HEK293 (cell line): ENCODE measurements at regions not wholly inside any gene's neighbourhood (a gene's known extent, or its start where the extent isn't known, plus 50 kb on each side); places are given as distances from the start of the nearest gene placed in this dataset.

Source experiments
- CTCF ChIA-PET: fragments of 350-600 bp; formaldehyde crosslinking; extraction: SDS; loops from one replicate; lab custom pipeline; 2021; ENCODE audit warnings: antibody characterized with exemption; lab: Yijun Ruan, JAX
- POLR2A ChIA-PET: fragments of 300-600 bp; formaldehyde crosslinking; extraction: SDS; loops from one replicate; lab custom pipeline; 2020; ENCODE audit warnings: antibody characterized with exemption, inconsistent platforms; lab: Yijun Ruan, JAX
- H3K27ac ChIP-seq: fragments of 200-500 bp; sonication (Bioruptor generic); 2 replicates; pipeline ENCODE4 v1.5.1; 2014; ENCODE audit warnings: low read depth, low read length, control low read depth, inconsistent platforms; ENCODE audit errors: extremely low read depth
- H3K36me3 ChIP-seq, 2 experiments: fragments of 200-500 bp in 1 of 2; sonication (Bioruptor generic) in 1 of 2; 1 replicate in 1 of 2; 2 replicates in 1 of 2; pipeline ENCODE4 v1.5.1; 2014 to 2017; ENCODE audit warnings: inconsistent platforms in 2 of 2, low read length in 2 of 2; ENCODE audit not compliant: control insufficient read depth in 2 of 2, insufficient read depth in 1 of 2
- H3K4me1 ChIP-seq: fragments of 200-500 bp; sonication (Bioruptor generic); 2 replicates; pipeline ENCODE4 v1.5.1; 2014; ENCODE audit warnings: mild to moderate bottlenecking, low read length, inconsistent platforms; ENCODE audit not compliant: control insufficient read depth, insufficient read depth
- H3K4me3 ChIP-seq: 2 replicates; pipeline ENCODE4 v1.5.1; 2011; ENCODE audit warnings: low read depth, mild to moderate bottlenecking, control low read depth, low read length, moderate library complexity
- H3K9me3 ChIP-seq: fragments of 200-500 bp; sonication (Bioruptor generic); 2 replicates; pipeline ENCODE4 v1.5.1; 2014; ENCODE audit warnings: low read depth, low read length, inconsistent platforms; ENCODE audit not compliant: control insufficient read depth, insufficient read depth
- GFI1B ChIP-seq: fragments of 450-650 bp; formaldehyde crosslinking; IDR thresholded peaks from 2 replicates; pipeline ENCODE4 v1.5.1; 2016; ENCODE audit warnings: missing biosample characterization, missing genetic modification characterization
- GLIS1 ChIP-seq: fragments of 450-650 bp; formaldehyde crosslinking; IDR thresholded peaks from 2 replicates; pipeline ENCODE4 v1.5.1; 2016; ENCODE audit warnings: missing biosample characterization, missing genetic modification characterization
- HOXD13 ChIP-seq: sonication (generic); formaldehyde crosslinking; IDR thresholded peaks from 2 replicates; pipeline ENCODE4 v1.8.0; 2022; ENCODE audit warnings: missing genetic modification reagents, borderline replicate concordance
- INSM2 ChIP-seq: fragments of 450-650 bp; formaldehyde crosslinking; IDR thresholded peaks from 2 replicates; pipeline ENCODE4 v1.5.1; 2016; ENCODE audit warnings: missing biosample characterization, missing genetic modification characterization
- PATZ1 ChIP-seq: fragments of 450-650 bp; formaldehyde crosslinking; IDR thresholded peaks from 2 replicates; pipeline ENCODE4 v1.5.1; 2016; ENCODE audit warnings: missing biosample characterization, missing genetic modification characterization
- RBAK ChIP-seq: fragments of 450-650 bp; formaldehyde crosslinking; IDR thresholded peaks from 2 replicates; pipeline ENCODE4 v1.5.1; 2016; ENCODE audit warnings: missing biosample characterization, missing genetic modification characterization
- SCRT2 ChIP-seq: fragments of 450-650 bp; formaldehyde crosslinking; IDR thresholded peaks from 2 replicates; pipeline ENCODE4 v1.5.1; 2016; ENCODE audit warnings: missing biosample characterization, missing genetic modification characterization
- ZFP37 ChIP-seq: fragments of 450-650 bp; formaldehyde crosslinking; IDR thresholded peaks from 2 replicates; pipeline ENCODE4 v1.5.1; 2016; ENCODE audit warnings: missing biosample characterization, missing genetic modification characterization
- ZNF132 ChIP-seq: fragments of 450-650 bp; formaldehyde crosslinking; IDR thresholded peaks from 2 replicates; pipeline ENCODE4 v1.5.1; 2017; ENCODE audit warnings: missing biosample characterization, missing genetic modification characterization, borderline replicate concordance
- ZNF138 ChIP-seq: fragments of 450-650 bp; formaldehyde crosslinking; IDR thresholded peaks from 2 replicates; pipeline ENCODE4 v1.5.1; 2016; ENCODE audit warnings: missing biosample characterization, missing genetic modification characterization, borderline replicate concordance
- ZNF16 ChIP-seq: fragments of 450-650 bp; formaldehyde crosslinking; IDR thresholded peaks from 2 replicates; pipeline ENCODE4 v1.5.1; 2016; ENCODE audit warnings: low read depth, missing biosample characterization, missing genetic modification characterization
- ZNF175 ChIP-seq: fragments of 450-650 bp; formaldehyde crosslinking; IDR thresholded peaks from 2 replicates; pipeline ENCODE4 v1.5.1; 2016; ENCODE audit warnings: missing biosample characterization, missing genetic modification characterization
- ZNF211 ChIP-seq: fragments of 450-650 bp; formaldehyde crosslinking; IDR thresholded peaks from 2 replicates; pipeline ENCODE4 v1.5.1; 2016; ENCODE audit warnings: low read depth, missing biosample characterization, missing genetic modification characterization
- ZNF280D ChIP-seq: fragments of 450-650 bp; formaldehyde crosslinking; IDR thresholded peaks from 2 replicates; pipeline ENCODE4 v1.5.1; 2016; ENCODE audit warnings: missing biosample characterization, missing genetic modification characterization
- ZNF362 ChIP-seq: fragments of 450-650 bp; formaldehyde crosslinking; IDR thresholded peaks from 2 replicates; pipeline ENCODE4 v1.5.1; 2016; ENCODE audit warnings: missing biosample characterization, missing genetic modification characterization
- ZNF670 ChIP-seq: fragments of 450-650 bp; formaldehyde crosslinking; IDR thresholded peaks from 2 replicates; pipeline ENCODE4 v1.5.1; 2016; ENCODE audit warnings: missing biosample characterization, missing genetic modification characterization, low read depth
- ZNF692 ChIP-seq: fragments of 450-650 bp; formaldehyde crosslinking; IDR thresholded peaks from 2 replicates; pipeline ENCODE4 v1.5.1; 2016; ENCODE audit warnings: missing biosample characterization, missing genetic modification characterization
- ZNF830 ChIP-seq: fragments of 450-650 bp; IDR thresholded peaks from 2 replicates; pipeline ENCODE4 v1.5.0; 2018; ENCODE audit warnings: missing biosample characterization, missing genetic modification characterization, low read depth, mild to moderate bottlenecking, moderate library complexity

- no peak for TF ChIP-seq GFI1B (tag by site-specific recombination)
- TF ChIP-seq ZNF138 (tag by site-specific recombination) = no peak
- no peak for TF ChIP-seq ZNF211 (tag by site-specific recombination)
- no peak for TF ChIP-seq ZNF280D (tag by site-specific recombination)
Observed at GRCh38 chr3:118269537-118270125, 765.0 kb downstream of the IGSF11 start (continued).

GRCh38 chr3:118272991-118273390, 761.7 kb downstream of the IGSF11 start:
- TF ChIP-seq RBAK (tag by site-specific recombination) (no peak), ZNF16 (tag by site-specific recombination) (no peak), ZNF362 (tag by site-specific recombination) (no peak)
- no peak overlapping the region for H3K27ac ChIP-seq
- no peaks in the 10 kb centered on the region for H3K9me3 ChIP-seq
- no peaks in the 10 kb centered on the region for H3K36me3 ChIP-seq
- CTCF ChIA-PET = no interaction called here
- H3K4me1 ChIP-seq = no peaks in the 10 kb centered on the region
- POLR2A ChIA-PET = no interaction called here
- H3K4me3 ChIP-seq = no peak overlapping the region

- Histone ChIP-seq H3K9me3 (no peaks in the 10 kb centered on the region), H3K4me1 (no peaks in the 10 kb centered on the region), H3K4me3 (no peak overlapping the region), H3K27ac (no peak overlapping the region), H3K36me3 (no peaks in the 10 kb centered on the region)
- no peak for TF ChIP-seq INSM2
- no peak for TF ChIP-seq GLIS1
- no peak for TF ChIP-seq ZNF175
- no peak for TF ChIP-seq ZNF692 (tag by site-specific recombination)
- ChIA-PET CTCF (interaction anchor here (0.7 kb wide), 1 partner anchor 146 kb away, joined by 3 read pairs; no protein-coding TSS in a partner anchor), POLR2A (no interaction called here)
Observed at GRCh38 chr3:118277814-118278213, 756.8 kb downstream of the IGSF11 start.

GRCh38 chr3:118292841-118293240, 741.8 kb downstream of the IGSF11 start:
- Histone ChIP-seq H3K4me1 (no peaks in the 10 kb centered on the region), H3K27ac (no peak overlapping the region), H3K36me3 (no peaks in the 10 kb centered on the region), H3K4me3 (no peak overlapping the region), H3K9me3 (no peaks in the 10 kb centered on the region)
- POLR2A ChIA-PET = no interaction called here
- TF ChIP-seq SCRT2 (tag by site-specific recombination) (no peak), ZNF670 (tag by site-specific recombination) (no peak), ZNF830 (tag by site-specific recombination) (no peak), ZNF132 (tag by site-specific recombination) (no peak), HOXD13 (CRISPR knock-in tag) (no peak), PATZ1 (no peak), ZFP37 (tag by site-specific recombination) (no peak)
- CTCF ChIA-PET = no interaction called here
